Suprapubic skin (tissue), 4 donors: ENCODE measurements at regions not wholly inside any gene's neighbourhood (a gene's known extent, or its start where the extent isn't known, plus 50 kb on each side); places are given as distances from the start of the nearest gene placed in this dataset.

Experiments
- DNase-seq, 2 donors: peaks; one replicate each; pipeline ENCODE4 v3.0.0-alpha.2; 2019; ENCODE audit warnings: low spot score in 2 of 2
- H3K27ac ChIP-seq: fragments of 200-600 bp; sonication (generic); one replicate; pipeline ENCODE4 v1.5.1; 2019
- H3K27me3 ChIP-seq: fragments of 200-600 bp; sonication (generic); one replicate; pipeline ENCODE4 v1.5.1; 2019
- H3K36me3 ChIP-seq: fragments of 200-600 bp; sonication (generic); one replicate; pipeline ENCODE4 v1.5.1; 2019
- H3K4me1 ChIP-seq: fragments of 200-600 bp; sonication (generic); one replicate; pipeline ENCODE4 v1.5.1; 2019
- H3K4me3 ChIP-seq: fragments of 200-600 bp; sonication (generic); one replicate; pipeline ENCODE4 v1.5.1; 2019; ENCODE audit warnings: mild to moderate bottlenecking
- H3K9me3 ChIP-seq: fragments of 200-600 bp; sonication (generic); one replicate; pipeline ENCODE4 v1.5.1; 2019
- CTCF ChIP-seq, 2 donors: fragments of 200-600 bp in 1 of 2; fragments of 450-650 bp in 1 of 2; sonication (generic) in 1 of 2; IDR thresholded peaks; one replicate each; pipeline ENCODE4 v1.5.1; 2016 to 2019; ENCODE audit warnings: antibody characterized with exemption in 2 of 2, mild to moderate bottlenecking in 1 of 2, moderate library complexity in 1 of 2
- EP300 ChIP-seq: sonication (generic); formaldehyde crosslinking; IDR thresholded peaks from one replicate; pipeline ENCODE4 v1.6.1; 2017; ENCODE audit warnings: antibody characterized with exemption
- POLR2A ChIP-seq, 2 donors: fragments of 450-650 bp; IDR thresholded peaks; one replicate each; pipeline ENCODE4 v1.6.1; 2017; ENCODE audit warnings: antibody characterized with exemption in 2 of 2, mild to moderate bottlenecking in 2 of 2, moderate library complexity in 2 of 2
- POLR2AphosphoS5 ChIP-seq, 3 donors: sonication (generic); formaldehyde crosslinking; IDR thresholded peaks; one replicate each; pipeline ENCODE4 v1.6.1; 2017; ENCODE audit warnings: antibody characterized with exemption in 3 of 3
- WGBS: methylation state at CpG from one replicate; pipeline ENCODE4 v1.1.5; 2018; 5-methylcytosine and 5-hydroxymethylcytosine counted together

DNA sequence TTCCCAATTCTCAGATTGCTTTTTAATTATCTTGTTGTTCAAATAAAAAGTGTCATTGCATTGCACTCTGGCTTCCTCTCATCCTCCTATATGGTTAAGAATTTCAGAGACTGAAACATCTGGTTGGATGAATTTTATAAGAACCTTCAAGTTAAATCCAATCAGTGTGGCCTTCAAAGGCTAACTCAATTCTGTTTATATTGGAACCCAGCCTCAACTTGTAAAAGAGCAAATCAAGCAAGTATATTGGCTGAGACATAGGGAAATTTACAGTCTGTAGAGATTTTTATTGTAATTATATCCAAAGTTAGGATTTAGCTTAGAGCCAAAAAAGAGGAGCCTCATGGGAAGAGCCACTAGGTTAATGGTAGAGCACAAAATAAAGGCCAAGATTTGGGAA, 159.9 kb upstream of the FER start:
- Histone ChIP-seq H3K36me3 (no peaks in the 10 kb centered on the region), H3K27me3 (no peaks in the 10 kb centered on the region), H3K27ac (no peak overlapping the region), H3K9me3 (no peaks in the 10 kb centered on the region), H3K4me1 (no peaks in the 10 kb centered on the region), H3K4me3 (no peak overlapping the region)
- TF ChIP-seq POLR2AphosphoS5 (IDR thresholded peaks at IDR 0.05) (no peak), POLR2A (IDR thresholded peaks at IDR 0.05) (no peak), CTCF (IDR thresholded peaks at IDR 0.05) (no peak), EP300 (no peak)
- no peak for DNase-seq

- DNase-seq = no peak
- Histone ChIP-seq H3K27ac (no peak overlapping the region), H3K9me3 (no peaks in the 10 kb centered on the region), H3K36me3 (no peaks in the 10 kb centered on the region), H3K4me3 (no peak overlapping the region), H3K4me1 (no peaks in the 10 kb centered on the region), H3K27me3 (no peaks in the 10 kb centered on the region)
- no peak for TF ChIP-seq POLR2AphosphoS5 (IDR thresholded peaks at IDR 0.05)
- TF ChIP-seq EP300 = no peak
Measured at GRCh38 chr5:108581026-108581425, 166.7 kb upstream of the FER start.

DNA sequence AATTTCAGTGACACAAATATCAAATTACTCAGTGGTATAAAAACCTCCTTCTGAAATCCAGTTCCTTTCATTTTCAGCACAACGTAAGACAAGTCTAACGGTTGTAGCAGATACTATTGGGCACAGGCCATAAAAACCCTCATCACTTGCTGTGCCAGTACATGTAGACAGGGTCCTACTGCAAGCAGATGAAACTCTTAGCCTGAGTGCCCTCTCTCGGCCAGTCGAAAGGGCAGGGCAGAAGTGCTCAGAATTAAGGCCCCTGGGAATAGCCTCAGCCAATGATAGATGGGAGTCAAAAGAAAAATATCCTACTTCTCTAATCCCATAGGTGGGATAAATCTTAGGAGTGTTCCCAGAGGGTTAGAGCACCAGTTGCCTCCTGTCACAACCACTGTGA, 168.5 kb upstream of the FER start:
- Histone ChIP-seq H3K4me1 (no peaks in the 10 kb centered on the region), H3K27me3 (no peaks in the 10 kb centered on the region), H3K27ac (no peak overlapping the region), H3K36me3 (no peaks in the 10 kb centered on the region), H3K9me3 (no peaks in the 10 kb centered on the region), H3K4me3 (no peak overlapping the region)
- no peak for DNase-seq
- 66% methylated on average over 4 of the region's 4 CpGs for WGBS
- TF ChIP-seq POLR2AphosphoS5 (IDR thresholded peaks at IDR 0.05) (no peak), CTCF (IDR thresholded peaks at IDR 0.05) (no peak), EP300 (no peak), POLR2A (IDR thresholded peaks at IDR 0.05) (no peak)

- no peak overlapping the region for H3K27ac ChIP-seq
- no peak for DNase-seq
- no peaks in the 10 kb centered on the region for H3K27me3 ChIP-seq
- H3K4me1 ChIP-seq = no peaks in the 10 kb centered on the region
- 100% methylated on average over 1 of the region's 1 CpG for WGBS
- no peaks in the 10 kb centered on the region for H3K36me3 ChIP-seq
- no peaks in the 10 kb centered on the region for H3K9me3 ChIP-seq
- H3K4me3 ChIP-seq = no peak overlapping the region
- TF ChIP-seq POLR2A (IDR thresholded peaks at IDR 0.05) (no peak), CTCF (IDR thresholded peaks at IDR 0.05) (no peak), POLR2AphosphoS5 (IDR thresholded peaks at IDR 0.05) (no peak), EP300 (no peak)
Measured at GRCh38 chr5:108578791-108579190, 168.9 kb upstream of the FER start.

DNA sequence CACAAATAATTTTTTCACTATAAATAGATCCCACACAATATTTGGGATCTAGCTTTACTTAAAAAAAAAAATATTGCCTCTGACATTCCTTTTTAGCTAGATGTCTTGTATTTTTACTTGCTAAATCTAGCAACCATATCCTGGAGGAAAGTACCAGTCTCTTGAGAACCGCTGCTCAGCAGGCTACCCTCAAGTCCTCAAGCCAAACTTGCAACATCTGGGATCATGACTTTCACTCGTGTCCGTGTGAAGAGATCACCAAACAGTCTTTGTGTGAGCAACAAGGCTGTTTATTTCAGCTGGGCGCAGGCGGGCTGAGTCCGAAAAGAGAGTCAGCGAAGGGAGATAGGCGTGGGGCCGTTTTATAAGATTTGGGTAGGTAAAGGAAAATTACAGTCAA, 180.3 kb upstream of the FER start:
- DNase-seq = no peak
- WGBS = 84% methylated on average over 9 of the region's 9 CpGs
- Histone ChIP-seq H3K36me3 (no peaks in the 10 kb centered on the region), H3K27me3 (no peaks in the 10 kb centered on the region), H3K27ac (no peak overlapping the region), H3K4me1 (no peaks in the 10 kb centered on the region), H3K4me3 (no peak overlapping the region), H3K9me3 (no peaks in the 10 kb centered on the region)
- TF ChIP-seq POLR2A (IDR thresholded peaks at IDR 0.05) (no peak), CTCF (IDR thresholded peaks at IDR 0.05) (no peak)

GRCh38 chr5:108564441-108564840, 182.5 kb upstream of the FBXL17 start:
- no peaks in the 10 kb centered on the region for H3K27me3 ChIP-seq
- no peak overlapping the region for H3K4me3 ChIP-seq
- DNase-seq = no peak
- TF ChIP-seq CTCF (IDR thresholded peaks at IDR 0.05) (no peak), POLR2AphosphoS5 (IDR thresholded peaks at IDR 0.05) (no peak), EP300 (no peak), POLR2A (IDR thresholded peaks at IDR 0.05) (no peak)
- H3K4me1 ChIP-seq = no peaks in the 10 kb centered on the region
- no peak overlapping the region for H3K27ac ChIP-seq
- no peaks in the 10 kb centered on the region for H3K9me3 ChIP-seq
- no peaks in the 10 kb centered on the region for H3K36me3 ChIP-seq
